NCI-H1417 treated with DMSO at 0.1 percent for 48 hours (cell line): ENCODE measurements at regions not wholly inside any gene's neighbourhood (a gene's known extent, or its start where the extent isn't known, plus 50 kb on each side); places are given as distances from the start of the nearest gene placed in this dataset.

Experiments
- DNase-seq: peaks from one replicate; lab custom pipeline; 2025; lab: John Stamatoyannopoulos, UW

DNA sequence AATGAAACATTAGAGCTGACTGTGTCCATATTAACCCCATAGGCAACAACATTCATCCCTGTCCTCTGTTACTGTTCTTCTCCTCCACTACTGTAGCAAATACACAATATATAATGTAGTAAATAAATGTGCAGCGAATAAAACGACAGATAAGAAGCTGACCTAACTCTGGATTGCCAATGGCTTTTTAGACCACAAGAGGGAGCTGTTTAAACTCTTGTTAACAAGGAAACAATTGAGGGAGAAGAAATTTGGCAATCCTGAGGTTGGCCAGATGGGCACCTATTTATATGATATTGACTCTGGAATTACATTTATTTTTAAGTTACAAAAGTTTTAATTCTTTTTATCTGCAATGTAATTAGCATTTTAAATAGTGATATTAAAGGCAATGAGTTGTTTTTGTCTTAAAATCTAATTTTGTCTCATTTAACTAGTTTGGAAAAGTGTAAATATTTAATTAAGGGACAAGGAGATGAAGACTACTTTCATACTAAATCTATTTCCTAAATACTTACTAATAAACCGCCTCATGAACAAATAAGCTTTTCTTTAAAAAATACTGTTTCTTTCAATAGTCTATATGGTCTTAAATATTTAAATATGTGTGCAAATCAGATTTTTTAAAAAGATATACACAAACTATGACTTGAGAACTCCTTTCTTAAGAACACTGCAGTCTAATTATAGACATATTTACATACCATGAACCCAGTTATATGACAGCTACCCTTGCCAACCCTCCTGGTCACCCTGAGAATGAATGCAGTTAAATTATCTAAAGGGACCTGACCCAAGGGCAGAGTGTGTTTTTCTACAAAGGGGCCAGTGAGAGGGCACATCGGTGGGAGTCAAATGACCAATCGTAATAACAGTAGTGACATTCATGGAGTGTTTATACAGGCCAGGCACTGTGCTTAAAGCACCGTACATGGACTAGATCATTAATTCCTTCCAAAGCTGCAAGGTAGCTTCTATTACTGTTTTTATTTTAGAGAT is 52.9 kb upstream of the HPF1 start:
- DNase-seq, result peak; percentile 35

GRCh38 chr4:169807934-169808509 is 50.3 kb upstream of the HPF1 start:
- no peak for DNase-seq
